ENCODE measurements at regions not wholly inside any gene's neighbourhood (a gene's known extent, or its start where the extent isn't known, plus 50 kb on each side); places are given as distances from the start of the nearest gene placed in this dataset.

- intact Hi-C loops (cut with micrococcal nuclease), result no loop called here
Measured at GRCh38 chr2:19748711-19749506, 152.9 kb downstream of the TTC32 start.

- intact Hi-C loops (cut with micrococcal nuclease), result no loop called here
Measured at GRCh38 chr2:19748073-19748375, 153.8 kb downstream of the TTC32 start.

DNA sequence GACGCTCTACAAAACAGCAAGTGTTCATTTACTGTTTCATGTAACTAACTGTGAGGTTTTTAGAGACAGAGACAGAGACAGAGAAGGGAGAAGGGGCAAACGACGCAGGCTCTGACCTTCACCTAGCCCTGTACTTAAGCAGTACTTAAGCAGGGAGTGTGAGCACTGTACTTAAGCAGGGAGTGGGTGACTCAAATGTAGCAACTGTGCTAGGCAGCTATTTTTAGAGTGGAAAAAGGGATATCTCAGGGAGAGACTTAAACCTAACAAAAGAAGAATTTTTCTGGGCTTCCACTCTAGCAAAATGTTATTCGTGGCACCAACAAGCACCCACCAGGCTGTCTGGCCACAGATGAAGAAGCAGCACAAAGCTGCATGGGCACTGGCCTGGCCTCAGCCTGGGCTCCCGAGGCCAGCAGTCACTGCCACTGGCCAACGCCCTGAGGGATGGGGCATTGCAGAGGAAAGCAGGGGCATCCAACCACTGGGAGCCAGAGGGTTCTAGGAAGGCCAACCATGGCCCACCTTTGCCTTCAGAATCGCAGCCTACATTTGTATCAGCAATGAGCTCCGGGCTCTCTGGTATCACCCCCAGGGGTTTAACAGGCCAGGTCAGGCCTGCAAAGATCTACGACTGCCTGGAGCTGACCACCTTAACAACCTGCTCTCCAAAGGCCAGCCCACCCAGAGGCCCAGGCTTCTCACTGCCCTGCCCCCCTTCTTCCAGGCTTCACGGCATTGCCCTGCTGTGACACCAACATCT lies 154.3 kb downstream of the TTC32 start:
- intact Hi-C loops (cut with micrococcal nuclease), result no loop called here

GRCh38 chr2:19746611-19747309 lies 155.0 kb downstream of the TTC32 start:
- intact Hi-C loops (cut with micrococcal nuclease), result no loop called here

- intact Hi-C loops (cut with micrococcal nuclease), result no loop called here
Measured at GRCh38 chr2:19746137-19746600, 155.6 kb downstream of the TTC32 start.

- intact Hi-C loops (cut with micrococcal nuclease), result no loop called here
Measured at GRCh38 chr2:19745318-19746136, 156.3 kb downstream of the TTC32 start.

- intact Hi-C loops (cut with micrococcal nuclease), result no loop called here
Measured at GRCh38 chr2:19744456-19745199, 157.2 kb downstream of the TTC32 start.

DNA sequence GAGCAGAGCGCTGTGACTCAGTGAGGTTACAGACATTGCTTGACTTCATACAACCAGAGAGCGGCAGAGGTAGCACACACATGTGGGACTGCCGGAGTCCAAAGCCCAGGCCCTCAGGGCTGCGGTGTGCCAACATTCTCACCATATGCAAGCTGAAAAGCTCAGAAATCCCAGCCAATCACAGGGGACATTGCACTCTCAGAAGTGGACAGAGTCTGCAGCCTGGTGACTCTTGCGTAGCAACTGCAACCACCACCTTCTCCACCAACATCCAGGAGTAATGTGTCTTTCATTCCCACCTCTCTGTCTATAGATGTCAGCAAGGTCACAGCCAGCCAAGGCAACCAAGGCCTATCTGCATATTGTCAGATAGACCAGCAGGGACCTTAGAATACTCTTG lies 158.1 kb downstream of the TTC32 start:
- intact Hi-C loops (cut with micrococcal nuclease), result no loop called here

DNA sequence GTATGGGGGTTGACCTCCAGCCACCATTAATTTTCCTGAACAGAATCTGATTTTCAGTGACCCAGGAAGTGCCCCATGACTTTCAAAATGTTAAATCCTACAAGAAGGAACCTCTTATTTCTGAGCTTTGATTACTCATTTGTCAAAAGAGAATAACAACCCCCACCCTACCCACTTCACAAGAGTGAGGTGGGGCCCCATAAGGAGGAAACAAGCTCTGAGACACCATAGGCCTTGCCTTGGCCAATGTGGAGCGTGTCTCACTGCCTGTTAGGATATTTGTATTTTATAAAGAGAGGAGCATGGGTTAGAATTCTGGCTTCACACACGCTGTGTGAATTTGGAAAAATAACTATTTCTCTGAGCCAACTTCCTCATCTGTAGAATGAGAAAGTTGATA lies 158.9 kb downstream of the TTC32 start:
- intact Hi-C loops (cut with micrococcal nuclease), result no loop called here

DNA sequence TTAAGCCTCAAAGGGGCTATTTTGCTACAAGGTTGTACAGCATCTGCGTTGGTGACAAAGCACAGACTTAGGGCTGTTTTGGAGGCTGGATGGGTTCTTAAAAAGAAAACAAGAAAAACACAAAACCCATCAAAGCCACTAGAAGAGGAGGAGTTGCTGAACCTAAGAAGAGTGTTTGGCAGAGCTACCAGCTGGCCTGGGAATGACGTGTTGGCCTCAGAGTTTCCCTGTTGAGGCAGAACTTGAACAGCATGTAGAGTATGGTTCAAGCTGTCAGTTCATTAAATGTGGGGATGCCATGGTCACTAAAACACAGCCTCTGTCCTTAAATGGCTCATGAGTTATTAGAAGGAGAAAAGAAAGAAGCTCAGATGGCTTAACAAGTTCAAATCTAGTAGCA lies 162.5 kb downstream of the TTC32 start:
- intact Hi-C loops (cut with micrococcal nuclease), result no loop called here

DNA sequence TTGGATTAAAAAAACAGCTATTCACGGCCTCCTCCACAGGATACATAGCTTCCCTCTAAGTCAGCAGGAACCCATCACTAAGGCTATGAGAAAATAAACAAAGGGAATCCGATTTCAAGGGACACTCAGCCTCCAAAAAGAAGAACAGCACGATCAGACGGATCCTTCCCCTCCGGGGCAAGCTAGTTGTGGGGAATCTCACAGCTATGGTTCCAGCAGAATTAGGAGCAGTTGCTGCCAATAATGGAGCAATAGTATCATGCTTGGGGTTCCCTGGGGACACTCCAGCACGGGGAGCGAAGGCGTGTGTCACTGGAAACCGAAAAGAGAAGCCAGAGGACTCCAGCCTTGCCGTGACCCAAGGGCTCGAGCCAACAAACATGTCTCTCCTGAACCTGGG lies 163.1 kb downstream of the TTC32 start:
- intact Hi-C loops (cut with micrococcal nuclease), result no loop called here

DNA sequence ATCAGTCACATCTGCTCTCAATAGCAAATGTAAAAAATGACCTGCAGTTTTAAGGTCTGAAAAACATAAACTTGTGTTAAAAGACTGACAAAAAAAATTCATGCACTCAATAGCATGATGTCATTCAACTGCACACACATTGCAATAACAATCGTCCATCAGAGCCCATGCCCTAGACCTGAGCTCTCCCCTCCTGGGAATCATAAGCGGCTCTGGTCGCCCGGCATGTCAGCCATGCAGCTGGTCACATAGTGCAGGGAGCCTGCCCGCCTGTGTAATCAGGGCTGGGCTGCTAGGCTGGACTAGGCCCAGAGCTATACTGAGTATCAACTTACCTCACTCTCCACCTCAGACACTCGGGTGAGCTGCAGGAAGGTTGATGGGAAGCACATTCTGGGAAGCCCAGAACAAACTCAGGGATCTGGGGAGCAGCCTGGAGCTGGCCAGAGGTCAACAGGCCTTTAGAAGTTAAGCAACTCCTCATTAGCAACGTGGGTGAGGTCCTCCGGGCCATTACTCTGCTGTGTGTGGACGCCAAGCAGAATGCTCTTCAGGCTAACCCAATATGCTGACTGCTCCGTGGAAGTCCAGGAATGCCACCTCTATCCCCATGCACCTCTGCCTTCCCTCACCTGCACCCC lies 165.5 kb downstream of the TTC32 start:
- intact Hi-C loops (cut with micrococcal nuclease), result no loop called here

GRCh38 chr2:19733951-19734425 lies 167.8 kb downstream of the TTC32 start:
- intact Hi-C loops (cut with micrococcal nuclease), result no loop called here

- intact Hi-C loops (cut with micrococcal nuclease), result no loop called here
Measured at GRCh38 chr2:19733390-19733789, 168.4 kb downstream of the TTC32 start.

DNA sequence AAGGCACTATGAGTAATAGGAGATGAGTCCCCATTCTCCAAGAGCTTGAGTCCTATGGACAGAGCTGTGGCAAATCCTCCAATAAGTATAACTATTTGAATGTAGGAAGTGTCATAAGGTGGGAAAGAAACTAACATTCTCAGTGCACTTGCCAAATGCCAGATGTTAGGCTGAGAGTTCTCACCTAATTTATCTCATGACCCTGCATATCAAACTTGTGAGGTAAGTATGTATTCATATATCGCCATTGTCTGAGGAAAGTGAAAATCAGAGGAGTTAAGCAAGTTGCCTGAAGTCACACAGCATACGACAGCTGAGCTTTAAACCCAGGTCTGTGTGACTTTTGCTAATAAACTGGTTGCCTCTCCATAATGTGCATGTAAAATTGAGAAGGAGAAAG lies 169.5 kb downstream of the TTC32 start:
- intact Hi-C loops (cut with micrococcal nuclease), result no loop called here

- intact Hi-C loops (cut with micrococcal nuclease), result no loop called here
Measured at GRCh38 chr2:19731515-19731914, 170.3 kb downstream of the TTC32 start.

DNA sequence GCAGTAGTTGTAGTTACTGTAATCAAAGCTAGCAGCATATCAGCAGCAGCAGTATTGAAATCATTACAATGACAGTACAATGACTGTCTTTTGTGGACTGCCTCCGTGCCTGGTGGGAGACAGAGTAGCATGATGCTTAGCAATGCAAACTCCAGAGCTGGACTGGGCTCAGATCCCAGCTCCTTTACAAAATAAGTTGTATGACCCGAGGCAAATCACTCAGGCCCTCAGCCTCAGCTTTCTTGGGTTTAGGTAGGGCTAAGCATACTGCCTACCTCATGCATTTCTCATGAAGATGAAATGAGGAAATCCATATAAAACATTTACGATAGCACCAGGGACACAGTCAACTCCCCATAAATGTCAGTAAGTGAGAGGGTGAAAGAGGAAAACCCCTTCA lies 170.7 kb downstream of the TTC32 start:
- intact Hi-C loops (cut with micrococcal nuclease), result no loop called here

GRCh38 chr2:19728125-19728524 lies 173.7 kb downstream of the TTC32 start:
- intact Hi-C loops (cut with micrococcal nuclease), result no loop called here

- intact Hi-C loops (cut with micrococcal nuclease), result no loop called here
Measured at GRCh38 chr2:19725392-19725791, 176.4 kb downstream of the TTC32 start.

GRCh38 chr2:19723021-19723420 lies 178.8 kb downstream of the TTC32 start:
- intact Hi-C loops (cut with micrococcal nuclease), result no loop called here
